ENCODE measurements at regions not wholly inside any gene's neighbourhood (a gene's known extent, or its start where the extent isn't known, plus 50 kb on each side); places are given as distances from the start of the nearest gene placed in this dataset.

DNA sequence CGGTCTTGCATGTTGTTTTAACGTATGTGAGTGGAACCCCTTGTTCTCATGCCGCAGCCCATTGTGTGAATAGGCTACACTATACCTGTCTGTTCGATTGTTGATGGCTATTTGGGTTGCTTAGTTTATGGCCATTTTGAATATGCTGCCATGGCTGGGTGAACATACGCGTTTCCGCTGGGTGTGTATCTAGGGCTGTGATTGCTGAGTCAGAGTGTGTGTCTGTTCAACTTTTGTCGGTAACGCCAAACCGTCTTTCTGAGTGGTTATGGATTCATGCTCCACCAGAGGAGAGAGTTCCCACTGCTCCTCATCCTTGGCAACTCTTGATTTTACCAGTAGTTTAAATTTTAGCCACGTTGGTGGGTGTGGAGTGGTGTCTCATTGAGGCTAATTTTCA lies 77.0 kb downstream of the METRNL start:
- H3K36me3 ChIP-seq (ENCODE audit: control insufficient read depth in 2 of 4, insufficient read depth in 4 of 4, low read length in 3 of 4) = no peaks in the 10 kb centered on the region
- H2BK20ac ChIP-seq (ENCODE audit: low read length) = no peak overlapping the region
- no peak overlapping the region for H4K8ac ChIP-seq (ENCODE audit: extremely low read depth, insufficient read depth, low read length)
- H3K27ac ChIP-seq (ENCODE audit: low read depth, low read length) = no peak overlapping the region
- H3K4me1 ChIP-seq (replicated peaks in 1 of 4; ENCODE audit: control insufficient read depth in 3 of 4, insufficient read depth in 4 of 4, low read length in 3 of 4) = peaks cover 0 to 4% (median 0%) of the 10 kb centered on the region in 4 experiments; a peak in 2 of 7 replicates
- FAIRE-seq = no peak
- no peaks in the 10 kb centered on the region for H3K79me1 ChIP-seq (ENCODE audit: low read depth, low read length)
- H3K79me2 ChIP-seq (ENCODE audit: control insufficient read depth in 1 of 2, insufficient read depth in 2 of 2, low read length in 2 of 2) = no peaks in the 10 kb centered on the region
- H2AFZ ChIP-seq (ENCODE audit: low read length) = no peak overlapping the region
- 85% methylated on average over 11 of the region's 11 CpGs; no CpG with 5 or more reads in 1 of the 2 experiments for WGBS, 2 experiments (ENCODE audit: extremely low coverage in 1 of 2, insufficient coverage in 1 of 2, insufficient read length in 1 of 2, insufficient replicate concordance in 2 of 2, low coverage in 1 of 2, low lambda C conversion rate in 2 of 2, missing lambda C conversion rate in 1 of 2)
- H4K91ac ChIP-seq (replicated peaks; ENCODE audit: insufficient read length, low read length) = no peak overlapping the region
- DNase-seq (ENCODE audit: low read depth in 1 of 2, low spot score in 2 of 2) = no peak
- no peaks in the 10 kb centered on the region for H3K27me3 ChIP-seq (replicated peaks in 1 of 4; ENCODE audit: control insufficient read depth in 3 of 4, extremely low read depth in 1 of 4, insufficient read depth in 3 of 4, low read length in 3 of 4)
- no peak overlapping the region for H3K4me2 ChIP-seq (ENCODE audit: insufficient read depth in 1 of 2, low read depth in 2 of 2, low read length in 2 of 2)
- no peak overlapping the region for H3K18ac ChIP-seq (ENCODE audit: extremely low read depth, low read length)
- H3K9ac ChIP-seq (replicated peaks in 1 of 4; ENCODE audit: extremely low read depth in 1 of 4, low read depth in 3 of 4, low read length in 3 of 4) = no peak overlapping the region
- H3K4me3 ChIP-seq (ENCODE audit: extremely low read depth in 1 of 4, insufficient read depth in 2 of 4, low read depth in 3 of 4, low read length in 4 of 4) = no peak overlapping the region
- H2AK5ac ChIP-seq (ENCODE audit: low read depth, low read length) = no peak overlapping the region
- H2BK120ac ChIP-seq (replicated peaks; ENCODE audit: low read depth, low read length) = no peak overlapping the region
- no peak overlapping the region for H3K4ac ChIP-seq (replicated peaks; ENCODE audit: insufficient read length, low read depth, low read length)
- H3K9me3 ChIP-seq (ENCODE audit: insufficient read depth in 2 of 2, low read depth in 1 of 2, low read length in 1 of 2) = peaks cover 45 to 79% of the 10 kb centered on the region in 2 experiments
- no peak overlapping the region for H2BK5ac ChIP-seq (ENCODE audit: low read depth, low read length)
- no peak overlapping the region for H3K14ac ChIP-seq (ENCODE audit: insufficient read length)
- H2BK15ac ChIP-seq (ENCODE audit: low read length) = no peak overlapping the region
- POLR2A ChIA-PET (ENCODE audit: partially characterized antibody) = no interaction called here
- TF ChIP-seq, protein P1, sequence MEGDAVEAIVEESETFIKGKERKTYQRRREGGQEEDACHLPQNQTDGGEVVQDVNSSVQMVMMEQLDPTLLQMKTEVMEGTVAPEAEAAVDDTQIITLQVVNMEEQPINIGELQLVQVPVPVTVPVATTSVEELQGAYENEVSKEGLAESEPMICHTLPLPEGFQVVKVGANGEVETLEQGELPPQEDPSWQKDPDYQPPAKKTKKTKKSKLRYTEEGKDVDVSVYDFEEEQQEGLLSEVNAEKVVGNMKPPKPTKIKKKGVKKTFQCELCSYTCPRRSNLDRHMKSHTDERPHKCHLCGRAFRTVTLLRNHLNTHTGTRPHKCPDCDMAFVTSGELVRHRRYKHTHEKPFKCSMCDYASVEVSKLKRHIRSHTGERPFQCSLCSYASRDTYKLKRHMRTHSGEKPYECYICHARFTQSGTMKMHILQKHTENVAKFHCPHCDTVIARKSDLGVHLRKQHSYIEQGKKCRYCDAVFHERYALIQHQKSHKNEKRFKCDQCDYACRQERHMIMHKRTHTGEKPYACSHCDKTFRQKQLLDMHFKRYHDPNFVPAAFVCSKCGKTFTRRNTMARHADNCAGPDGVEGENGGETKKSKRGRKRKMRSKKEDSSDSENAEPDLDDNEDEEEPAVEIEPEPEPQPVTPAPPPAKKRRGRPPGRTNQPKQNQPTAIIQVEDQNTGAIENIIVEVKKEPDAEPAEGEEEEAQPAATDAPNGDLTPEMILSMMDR (IDR thresholded peaks at IDR 0.05; ENCODE audit: control extremely low read depth in 1 of 3, insufficient read depth in 1 of 3, low read depth in 1 of 3, low read length in 3 of 3) = no peak
- TF ChIP-seq BCL11A (IDR thresholded peaks at IDR 0.05; ENCODE audit: low read depth in 2 of 2, low read length in 2 of 2) (no peak), HDAC6 (IDR thresholded peaks at IDR 0.05; ENCODE audit: low read depth, low read length) (no peak), TAF1 (IDR thresholded peaks at IDR 0.05; ENCODE audit: low read depth, low read length) (no peak), SIX5 (IDR thresholded peaks at IDR 0.05; ENCODE audit: low read depth, low read length) (no peak), SRF (IDR thresholded peaks at IDR 0.05; ENCODE audit: low read depth, low read length) (no peak), KDM4A (IDR thresholded peaks at IDR 0.05; ENCODE audit: low read depth, low read length, severe bottlenecking) (no peak), TCF12 (IDR thresholded peaks at IDR 0.05; ENCODE audit: low read depth, low read length) (no peak), CHD2 (IDR thresholded peaks at IDR 0.05; ENCODE audit: low read length) (no peak), POLR2AphosphoS5 (IDR thresholded peaks at IDR 0.05; ENCODE audit: low read depth, low read length) (no peak), JUND (IDR thresholded peaks at IDR 0.05; ENCODE audit: low read length) (no peak), GABPA (IDR thresholded peaks at IDR 0.05; ENCODE audit: borderline replicate concordance, insufficient read depth, low read length) (no peak), TEAD4 (IDR thresholded peaks at IDR 0.05; ENCODE audit: low read depth, low read length) (no peak)
- no peak overlapping the region for H3K56ac ChIP-seq (replicated peaks; ENCODE audit: insufficient read length, low read depth, low read length)
- no peaks in the 10 kb centered on the region for H3K23me2 ChIP-seq (ENCODE audit: low read depth, low read length)
- no peaks in the 10 kb centered on the region for H4K20me1 ChIP-seq (replicated peaks in 1 of 2; ENCODE audit: control insufficient read depth in 1 of 2, insufficient read depth in 2 of 2, low read length in 2 of 2)
- H2BK12ac ChIP-seq (ENCODE audit: low read depth, low read length) = no peak overlapping the region
- no peak overlapping the region for H3K23ac ChIP-seq (ENCODE audit: insufficient read length)
- H4K5ac ChIP-seq (ENCODE audit: insufficient read length, low read depth, low read length) = no peak overlapping the region
- CTCF ChIA-PET (ENCODE audit: partially characterized antibody) = no interaction called here
